ENCODE measurements at regions not wholly inside any gene's neighbourhood (a gene's known extent, or its start where the extent isn't known, plus 50 kb on each side); places are given as distances from the start of the nearest gene placed in this dataset.
"Not testable (repeated sequence)": the region's sequence is repeated elsewhere in the genome, so short reads cannot be mapped to it uniquely, and the experiment has no call there.

DNA sequence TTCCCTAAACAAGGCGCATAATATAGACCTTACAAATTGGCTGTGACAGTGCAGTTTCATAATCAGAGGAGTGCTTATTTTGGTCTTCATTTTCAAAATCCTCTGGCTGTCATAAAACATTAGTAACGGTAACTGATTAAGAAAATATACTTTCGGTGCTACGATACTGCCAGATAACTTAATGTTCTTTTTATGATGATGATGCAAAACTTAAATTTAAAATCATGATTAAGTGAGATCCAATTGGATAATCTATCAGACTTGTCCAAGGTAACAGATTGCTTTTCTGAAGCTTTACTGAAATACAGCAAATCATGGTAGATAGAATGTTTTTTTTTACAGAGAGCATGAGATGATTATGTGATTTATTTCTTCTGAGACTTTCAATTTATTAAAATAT, 364.2 kb upstream of the CNTN3 start:
- TF ChIP-seq, protein P1, sequence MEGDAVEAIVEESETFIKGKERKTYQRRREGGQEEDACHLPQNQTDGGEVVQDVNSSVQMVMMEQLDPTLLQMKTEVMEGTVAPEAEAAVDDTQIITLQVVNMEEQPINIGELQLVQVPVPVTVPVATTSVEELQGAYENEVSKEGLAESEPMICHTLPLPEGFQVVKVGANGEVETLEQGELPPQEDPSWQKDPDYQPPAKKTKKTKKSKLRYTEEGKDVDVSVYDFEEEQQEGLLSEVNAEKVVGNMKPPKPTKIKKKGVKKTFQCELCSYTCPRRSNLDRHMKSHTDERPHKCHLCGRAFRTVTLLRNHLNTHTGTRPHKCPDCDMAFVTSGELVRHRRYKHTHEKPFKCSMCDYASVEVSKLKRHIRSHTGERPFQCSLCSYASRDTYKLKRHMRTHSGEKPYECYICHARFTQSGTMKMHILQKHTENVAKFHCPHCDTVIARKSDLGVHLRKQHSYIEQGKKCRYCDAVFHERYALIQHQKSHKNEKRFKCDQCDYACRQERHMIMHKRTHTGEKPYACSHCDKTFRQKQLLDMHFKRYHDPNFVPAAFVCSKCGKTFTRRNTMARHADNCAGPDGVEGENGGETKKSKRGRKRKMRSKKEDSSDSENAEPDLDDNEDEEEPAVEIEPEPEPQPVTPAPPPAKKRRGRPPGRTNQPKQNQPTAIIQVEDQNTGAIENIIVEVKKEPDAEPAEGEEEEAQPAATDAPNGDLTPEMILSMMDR (IDR thresholded peaks at IDR 0.05; ENCODE audit: insufficient read depth, low read length, poor library complexity, severe bottlenecking) = no peak
- no peaks in the 10 kb centered on the region for H3K27me3 ChIP-seq (ENCODE audit: control insufficient read depth, insufficient read depth, low read length)
- H3K4me3 ChIP-seq (ENCODE audit: low read depth, low read length) = no peak overlapping the region
- no peaks in the 10 kb centered on the region for H3K36me3 ChIP-seq (ENCODE audit: control insufficient read depth, insufficient read depth, low read length)
- DNase-seq (ENCODE audit: low read depth) = no peak

DNA sequence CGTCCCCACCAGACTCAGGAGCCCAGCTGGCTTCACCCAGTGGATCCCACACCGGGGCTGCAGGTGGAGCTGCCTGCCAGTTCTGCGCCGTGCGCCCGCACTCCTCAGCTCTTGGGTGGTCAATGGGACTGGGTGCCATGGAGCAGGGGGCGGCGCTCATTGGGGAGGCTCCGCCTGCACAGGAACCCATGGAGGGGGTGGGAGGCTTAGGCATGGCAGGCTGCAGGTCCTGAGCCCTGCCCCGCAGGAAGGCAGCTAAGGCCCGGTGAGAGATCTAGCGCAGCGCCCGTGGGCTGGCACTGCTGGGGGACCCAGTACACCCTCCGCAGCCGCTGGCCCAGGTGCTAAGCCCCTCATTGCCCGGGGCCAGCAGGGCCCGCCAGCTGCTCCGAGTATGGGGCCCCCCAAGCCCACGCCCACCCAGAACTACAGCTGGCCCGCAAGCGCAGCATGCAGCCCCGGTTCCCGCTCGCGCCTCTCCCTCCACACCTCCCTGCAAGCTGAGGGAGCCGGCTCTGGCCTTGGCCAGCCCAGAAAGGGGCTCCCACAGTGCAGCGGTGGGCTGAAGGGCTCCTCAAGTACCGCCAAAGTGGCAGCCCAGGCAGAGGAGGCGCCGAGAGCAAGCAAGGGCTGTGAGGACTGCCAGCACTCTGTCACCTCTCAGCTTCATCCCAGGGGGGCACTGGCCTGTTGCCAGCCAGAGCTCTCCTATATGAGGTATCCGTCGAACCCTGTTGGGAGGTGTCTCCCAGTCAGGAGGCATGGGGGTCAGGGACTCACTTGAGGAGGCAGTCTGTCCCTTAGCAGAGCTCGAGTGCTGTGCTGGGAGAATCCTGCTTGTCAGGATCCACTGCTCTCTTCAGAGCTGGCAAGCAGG, 370.8 kb upstream of the CNTN3 start:
- DNase-seq (ENCODE audit: low read depth); H3K27me3 ChIP-seq (ENCODE audit: control insufficient read depth, insufficient read depth, low read length); H3K4me3 ChIP-seq (ENCODE audit: low read depth, low read length); H3K36me3 ChIP-seq (ENCODE audit: control insufficient read depth, insufficient read depth, low read length): not testable (repeated sequence)

DNA sequence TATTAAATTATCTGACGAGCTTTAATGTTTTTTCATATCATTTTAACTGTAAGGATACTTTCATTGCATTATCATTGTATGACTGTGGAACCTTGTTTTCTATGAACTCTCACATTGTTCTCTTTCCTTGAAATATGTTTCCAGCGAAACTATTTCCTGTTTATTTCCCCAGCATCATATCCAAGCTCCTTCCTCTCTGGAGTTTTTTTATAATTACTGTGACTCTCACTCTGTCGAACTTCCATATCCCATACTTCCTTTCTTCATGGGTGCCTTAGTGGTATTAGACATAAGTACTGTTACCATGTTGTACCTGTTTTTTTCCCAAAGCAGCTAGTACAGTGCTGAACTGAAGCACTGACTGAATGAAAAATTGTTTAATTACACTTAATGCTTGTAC, 373.6 kb upstream of the CNTN3 start:
- Histone ChIP-seq H3K27me3 (ENCODE audit: control insufficient read depth, insufficient read depth, low read length) (no peaks in the 10 kb centered on the region), H3K36me3 (ENCODE audit: control insufficient read depth, insufficient read depth, low read length) (no peaks in the 10 kb centered on the region), H3K4me3 (ENCODE audit: low read depth, low read length) (no peak overlapping the region)
- TF ChIP-seq, protein P1 (IDR thresholded peaks at IDR 0.05; ENCODE audit: insufficient read depth, low read length, poor library complexity, severe bottlenecking) = no peak
- no peak for DNase-seq (ENCODE audit: low read depth)

DNA sequence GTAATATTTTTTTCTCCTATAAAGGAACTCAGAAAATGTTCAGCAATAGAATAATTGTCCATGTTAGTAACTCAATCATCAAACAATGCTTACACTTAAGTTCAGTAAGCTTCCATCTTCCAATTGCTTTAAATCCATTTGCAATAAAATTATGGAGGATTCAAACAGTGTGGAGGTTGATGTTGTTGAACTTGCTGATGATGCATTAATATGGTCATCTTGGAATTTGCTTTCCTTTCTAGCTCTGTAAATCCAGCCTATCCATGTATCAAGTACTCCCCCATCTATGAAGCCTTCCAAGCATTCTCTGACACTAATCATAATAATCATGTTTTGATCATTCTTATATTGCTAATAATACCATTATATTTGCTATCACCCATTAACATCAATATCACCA, 378.4 kb upstream of the CNTN3 start:
- DNase-seq (ENCODE audit: low read depth) = no peak
- TF ChIP-seq, protein P1 (IDR thresholded peaks at IDR 0.05; ENCODE audit: insufficient read depth, low read length, poor library complexity, severe bottlenecking) = no peak
- H3K27me3 ChIP-seq (ENCODE audit: control insufficient read depth, insufficient read depth, low read length) = no peaks in the 10 kb centered on the region
- H3K36me3 ChIP-seq (ENCODE audit: control insufficient read depth, insufficient read depth, low read length) = no peaks in the 10 kb centered on the region
- H3K4me3 ChIP-seq (ENCODE audit: low read depth, low read length) = no peak overlapping the region

DNA sequence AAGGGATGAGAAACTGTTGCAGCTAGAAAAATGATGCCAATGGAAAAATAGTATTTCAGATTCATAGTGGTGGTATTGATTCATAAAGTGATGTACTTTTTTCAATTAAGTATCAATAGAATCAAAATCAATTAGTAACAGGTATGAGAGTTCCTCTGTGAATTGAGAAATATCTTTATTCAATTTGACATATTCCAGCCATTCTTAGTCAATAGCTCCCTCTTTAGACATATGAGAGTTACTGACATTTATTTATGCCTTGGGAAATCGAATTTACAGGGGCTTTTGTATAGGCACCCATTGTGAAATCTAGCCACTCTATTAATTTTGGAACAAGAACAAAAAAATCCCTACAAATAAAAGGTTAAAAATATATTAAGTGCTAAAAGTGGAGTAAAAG, 386.9 kb upstream of the CNTN3 start:
- DNase-seq (ENCODE audit: low read depth) = no peak
- TF ChIP-seq, protein P1 (IDR thresholded peaks at IDR 0.05; ENCODE audit: insufficient read depth, low read length, poor library complexity, severe bottlenecking) = peak; percentile 13
- Histone ChIP-seq H3K27me3 (ENCODE audit: control insufficient read depth, insufficient read depth, low read length) (no peaks in the 10 kb centered on the region), H3K4me3 (ENCODE audit: low read depth, low read length) (no peak overlapping the region), H3K36me3 (ENCODE audit: control insufficient read depth, insufficient read depth, low read length) (no peaks in the 10 kb centered on the region)

DNA sequence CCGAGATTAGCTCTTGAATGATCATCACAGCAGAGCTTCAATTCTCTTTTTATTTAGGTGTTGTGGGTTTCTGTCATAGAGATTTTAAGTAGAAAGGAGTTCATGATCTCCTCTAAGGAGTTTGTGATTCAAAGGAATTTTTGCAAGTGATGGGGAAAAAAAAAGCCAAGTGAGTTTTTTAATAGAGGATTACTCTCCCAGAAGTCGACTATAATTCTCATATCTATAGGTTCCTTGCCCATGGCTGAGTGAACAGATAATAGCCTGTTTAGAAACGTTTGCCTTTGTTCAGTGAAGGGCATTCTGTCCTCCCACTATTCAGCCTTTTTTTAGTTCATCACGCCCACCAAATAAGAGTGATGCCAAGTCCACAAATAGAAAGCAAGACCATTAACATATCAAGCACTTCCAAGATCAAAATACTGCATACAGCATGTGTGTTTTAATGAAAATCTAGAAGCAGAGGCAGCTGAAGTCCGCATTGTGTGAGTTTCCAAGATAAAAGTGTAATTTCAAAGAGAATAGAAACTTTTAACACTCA, 398.4 kb upstream of the CNTN3 start:
- TF ChIP-seq, protein P1 (IDR thresholded peaks at IDR 0.05; ENCODE audit: insufficient read depth, low read length, poor library complexity, severe bottlenecking) = no peak
- no peaks in the 10 kb centered on the region for H3K36me3 ChIP-seq (ENCODE audit: control insufficient read depth, insufficient read depth, low read length)
- no peak for DNase-seq (ENCODE audit: low read depth)
- no peak overlapping the region for H3K4me3 ChIP-seq (ENCODE audit: low read depth, low read length)
- H3K27me3 ChIP-seq (ENCODE audit: control insufficient read depth, insufficient read depth, low read length) = no peaks in the 10 kb centered on the region
